Bronchial epithelial cell (primary cell): ENCODE measurements at regions not wholly inside any gene's neighbourhood (a gene's known extent, or its start where the extent isn't known, plus 50 kb on each side); places are given as distances from the start of the nearest gene placed in this dataset.

Experiments used
- DNase-seq: peaks from one replicate; pipeline ENCODE4 v3.0.0-alpha.2; 2010; ENCODE audit warnings: low read depth
- FAIRE-seq: peaks from 2 replicates; lab custom pipeline; 2011; peaks lifted over from hg19 to GRCh38; lab: Jason Lieb, UNC
- H3K27me3 ChIP-seq: 2 replicates; pipeline ENCODE4 v1.5.1; 2011; ENCODE audit warnings: low read length; ENCODE audit not compliant: control insufficient read depth, insufficient read depth
- H3K36me3 ChIP-seq: 2 replicates; pipeline ENCODE4 v1.5.1; 2011; ENCODE audit warnings: low read length; ENCODE audit not compliant: control insufficient read depth, insufficient read depth
- H3K4me3 ChIP-seq: 2 replicates; pipeline ENCODE4 v1.5.1; 2011; ENCODE audit warnings: mild to moderate bottlenecking, low read depth, low read length, control low read depth
- CTCF ChIP-seq: IDR thresholded peaks from 2 replicates; pipeline ENCODE4 v1.5.1; 2011; ENCODE audit warnings: mild to moderate bottlenecking, moderate library complexity, low read length, control low read depth, inconsistent platforms; ENCODE audit not compliant: insufficient read depth, severe bottlenecking

- DNase-seq (no peak), FAIRE-seq (no peak)
- Histone ChIP-seq H3K27me3 (no peaks in the 10 kb centered on the region), H3K4me3 (no peak overlapping the region), H3K36me3 (peaks cover 44% of the 10 kb centered on the region)
- TF ChIP-seq CTCF = no peak
Measured at GRCh38 chr22:46082633-46083032, 67.7 kb upstream of the PPARA start.

GRCh38 chr22:46083383-46084350 is 66.7 kb upstream of the PPARA start:
- no peak for FAIRE-seq
- DNase-seq = no peak
- no peaks in the 10 kb centered on the region for H3K27me3 ChIP-seq
- H3K4me3 ChIP-seq = no peak overlapping the region
- H3K36me3 ChIP-seq = peaks cover 48% of the 10 kb centered on the region
- TF ChIP-seq CTCF = no peak

- DNase-seq (no peak), FAIRE-seq (no peak)
- H3K36me3 ChIP-seq = peaks cover 49% of the 10 kb centered on the region
Measured at GRCh38 chr22:46084376-46084775, 66.0 kb upstream of the PPARA start.

GRCh38 chr22:46084943-46085827 is 65.1 kb upstream of the PPARA start:
- no peak for TF ChIP-seq CTCF
- Histone ChIP-seq H3K36me3 (peaks cover 50% of the 10 kb centered on the region), H3K27me3 (no peaks in the 10 kb centered on the region), H3K4me3 (no peak overlapping the region)
- DNase-seq = peak; percentile 52
- FAIRE-seq = no peak

More at GRCh38 chr22:46084376-46084775, 66.0 kb upstream of the PPARA start:
- no peak for TF ChIP-seq CTCF
- Histone ChIP-seq H3K27me3 (no peaks in the 10 kb centered on the region), H3K4me3 (no peak overlapping the region)

GRCh38 chr22:46085828-46086576 is 64.3 kb upstream of the PPARA start:
- Histone ChIP-seq H3K27me3 (no peaks in the 10 kb centered on the region), H3K4me3 (peak overlapping the region; percentile 15), H3K36me3 (peaks cover 54% of the 10 kb centered on the region)
- FAIRE-seq (no peak), DNase-seq (peak; percentile 68)
- no peak for TF ChIP-seq CTCF
